Kidney (tissue), 13 donors: ENCODE measurements at regions not wholly inside any gene's neighbourhood (a gene's known extent, or its start where the extent isn't known, plus 50 kb on each side); places are given as distances from the start of the nearest gene placed in this dataset.

ENCODE experiments used
- DNase-seq, 5 donors: peaks; one replicate each; pipeline ENCODE4 v3.0.0-alpha.2; 2013 to 2020
- FAIRE-seq: peaks from 2 replicates; lab custom pipeline; 2012; peaks lifted over from hg19 to GRCh38; lab: Jason Lieb, UNC
- H3K27ac ChIP-seq, 2 donors: one replicate each; pipeline ENCODE4 v1.7.0; 2013; ENCODE audit warnings: low read depth in 2 of 2, low read length in 2 of 2, inconsistent platforms in 1 of 2
- H3K27me3 ChIP-seq: one replicate; pipeline ENCODE4 v1.7.1; 2013; ENCODE audit warnings: low read length, inconsistent platforms; ENCODE audit not compliant: control insufficient read depth, insufficient read depth
- H3K36me3 ChIP-seq, 3 donors: one replicate each; pipeline versions ENCODE4 v1.7.0 to v1.7.1; 2013; ENCODE audit warnings: low read length in 3 of 3, control low read depth in 1 of 3, inconsistent platforms in 1 of 3; ENCODE audit not compliant: insufficient read depth in 3 of 3, control insufficient read depth in 2 of 3
- H3K4me1 ChIP-seq, 3 donors: one replicate each; pipeline versions ENCODE4 v1.7.0 to v1.7.1; 2013; ENCODE audit warnings: low read length in 3 of 3, inconsistent platforms in 1 of 3, low read depth in 1 of 3; ENCODE audit not compliant: control insufficient read depth in 2 of 3, insufficient read depth in 2 of 3
- H3K4me3 ChIP-seq, 3 donors: one replicate each; pipeline versions ENCODE4 v1.7.0 to v1.8.1; 2013; ENCODE audit warnings: low read length in 3 of 3, control low read depth in 1 of 3, inconsistent platforms in 1 of 3
- H3K9ac ChIP-seq, 3 donors: one replicate each; pipeline versions ENCODE4 v1.7.0 to v1.7.1; 2013; ENCODE audit warnings: low read length in 3 of 3, control low read depth in 1 of 3, inconsistent platforms in 1 of 3
- H3K9me3 ChIP-seq, 3 donors: one replicate each; pipeline versions ENCODE4 v1.7.0 to v1.7.1; 2013; ENCODE audit warnings: low read length in 3 of 3, control low read depth in 1 of 3, inconsistent platforms in 1 of 3; ENCODE audit not compliant: control insufficient read depth in 2 of 3, insufficient read depth in 1 of 3
- CTCF ChIP-seq: IDR thresholded peaks from 3 replicates; pipeline ENCODE4 v1.5.1; 2012; ENCODE audit warnings: mild to moderate bottlenecking, moderate library complexity, borderline replicate concordance; ENCODE audit not compliant: insufficient read depth; ENCODE audit errors: extremely low read depth
- intact Hi-C: fragments of 100-400 bp; cut with DNase I; formaldehyde crosslinking; loops from one replicate; pipeline ENCODE4 v1.11.1; 2022
- donor health status: control.
- donor health status: control.
- donor health status: control.
- donor health status: control.
- donor health status: control.
- donor health status: DM: yes; HTN: yes; CAD: no.
- donor health status: Normal renal cell carcinoma (clear cell type).

- no peaks in the 10 kb centered on the region for H3K27me3 ChIP-seq
- no peaks in the 10 kb centered on the region for H3K36me3 ChIP-seq
- no peak overlapping the region for H3K9ac ChIP-seq
- FAIRE-seq: no peak
- TF ChIP-seq CTCF: no peak
- H3K27ac ChIP-seq: no peak overlapping the region
- H3K4me3 ChIP-seq: no peak overlapping the region
- H3K9me3 ChIP-seq: no peaks in the 10 kb centered on the region
- intact Hi-C loops: no loop called here
- H3K4me1 ChIP-seq: no peaks in the 10 kb centered on the region
- no peak for DNase-seq
Observed at GRCh38 chr2:217076058-217076435, 216.2 kb upstream of the TNP1 start.

DNA sequence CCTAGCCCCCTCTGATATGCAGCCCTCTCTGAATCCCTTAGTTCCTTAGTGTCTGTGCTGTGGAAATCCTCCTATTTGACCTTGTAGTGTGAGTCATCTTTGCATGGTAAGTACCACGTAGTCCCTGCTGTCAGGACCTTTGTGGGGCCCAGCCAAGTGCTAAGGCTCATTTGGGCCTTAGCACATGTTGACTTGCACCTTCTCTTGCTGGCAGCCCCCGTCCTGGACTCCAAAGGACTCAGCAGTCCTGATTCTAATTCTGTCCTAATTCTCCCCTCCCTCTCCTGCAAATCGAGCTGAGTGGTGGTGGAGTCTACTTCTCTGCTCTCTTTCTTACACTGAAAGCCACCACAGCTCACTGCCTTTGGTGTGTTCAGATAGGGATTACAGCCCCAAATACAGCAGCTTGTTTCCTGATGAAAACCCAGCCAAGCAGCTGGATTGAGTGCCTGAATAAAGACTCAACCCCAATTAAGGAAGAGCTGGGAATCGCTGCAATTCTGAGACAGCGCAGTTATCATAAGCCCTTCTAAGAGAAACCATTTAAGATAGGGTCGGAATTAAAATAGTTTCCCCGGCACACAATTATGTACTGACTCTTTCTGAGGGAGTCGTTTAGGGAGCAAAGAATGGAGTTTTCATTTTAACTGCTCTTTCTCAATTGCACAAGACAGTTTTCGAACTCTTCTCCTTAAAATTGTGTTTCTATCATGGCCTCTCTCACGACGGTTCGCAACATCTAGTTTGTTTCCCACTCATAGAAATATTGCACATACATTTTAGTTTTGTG, 215.6 kb upstream of the TNP1 start:
- no peaks in the 10 kb centered on the region for H3K36me3 ChIP-seq
- no peak for TF ChIP-seq CTCF
- intact Hi-C loops: no loop called here
- FAIRE-seq (no peak), DNase-seq (no peak)
- no peaks in the 10 kb centered on the region for H3K9me3 ChIP-seq
- H3K4me1 ChIP-seq: no peaks in the 10 kb centered on the region
- no peaks in the 10 kb centered on the region for H3K27me3 ChIP-seq
- H3K4me3 ChIP-seq: no peak overlapping the region
- no peak overlapping the region for H3K27ac ChIP-seq
- H3K9ac ChIP-seq: no peak overlapping the region

DNA sequence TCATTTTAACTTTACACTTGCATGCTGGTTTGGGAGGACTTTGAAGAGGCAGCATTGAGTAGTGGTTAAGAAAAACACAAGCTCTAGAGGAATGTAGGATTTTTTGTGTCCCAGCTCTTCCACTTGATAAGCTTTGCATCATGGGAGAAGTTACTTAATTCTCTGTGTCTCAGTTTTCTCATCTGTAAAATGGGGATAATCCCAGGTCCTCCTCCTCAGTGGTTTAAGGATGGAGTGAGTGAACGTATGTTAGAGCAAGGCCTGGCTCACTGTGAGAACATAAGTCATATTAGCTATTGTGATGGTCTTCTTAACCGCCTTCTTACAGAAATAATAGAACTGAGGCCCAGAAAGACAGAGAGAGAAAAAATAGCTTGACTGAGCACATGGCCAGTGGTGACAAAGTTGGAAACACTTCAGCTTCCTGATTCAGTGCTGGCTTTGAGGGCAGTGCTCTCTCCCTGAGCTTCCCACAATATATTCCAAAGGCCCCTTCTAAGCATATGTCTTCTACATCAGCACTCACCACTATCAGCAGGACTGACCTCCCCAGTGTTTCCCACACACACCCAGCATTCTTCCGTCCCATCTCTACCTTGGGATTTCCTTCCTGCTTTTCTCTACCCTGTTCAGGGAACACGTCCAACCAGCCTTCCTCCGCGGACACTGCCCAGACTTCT, 214.9 kb upstream of the TNP1 start:
- TF ChIP-seq CTCF: no peak
- Histone ChIP-seq H3K27me3 (no peaks in the 10 kb centered on the region), H3K27ac (no peak overlapping the region), H3K4me3 (no peak overlapping the region), H3K36me3 (no peaks in the 10 kb centered on the region), H3K9ac (no peak overlapping the region), H3K9me3 (no peaks in the 10 kb centered on the region), H3K4me1 (no peaks in the 10 kb centered on the region)
- FAIRE-seq (no peak), DNase-seq (no peak)
- intact Hi-C loops: no loop called here
